GM12892 (cell line): ENCODE measurements at regions not wholly inside any gene's neighbourhood (a gene's known extent, or its start where the extent isn't known, plus 50 kb on each side); places are given as distances from the start of the nearest gene placed in this dataset.

Source experiments
- POLR2A ChIP-seq: IDR thresholded peaks from 2 replicates; pipeline ENCODE4 v1.6.1; 2011; ENCODE audit warnings: low read depth, low read length, control low read depth
- POLR2AphosphoS5 ChIP-seq: IDR thresholded peaks from 2 replicates; pipeline ENCODE4 v1.6.1; 2011; ENCODE audit warnings: low read depth, low read length, control low read depth
- TAF1 ChIP-seq: IDR thresholded peaks from 2 replicates; pipeline ENCODE4 v1.6.1; 2011; ENCODE audit warnings: low read depth, mild to moderate bottlenecking, control low read depth, low read length, borderline replicate concordance

DNA sequence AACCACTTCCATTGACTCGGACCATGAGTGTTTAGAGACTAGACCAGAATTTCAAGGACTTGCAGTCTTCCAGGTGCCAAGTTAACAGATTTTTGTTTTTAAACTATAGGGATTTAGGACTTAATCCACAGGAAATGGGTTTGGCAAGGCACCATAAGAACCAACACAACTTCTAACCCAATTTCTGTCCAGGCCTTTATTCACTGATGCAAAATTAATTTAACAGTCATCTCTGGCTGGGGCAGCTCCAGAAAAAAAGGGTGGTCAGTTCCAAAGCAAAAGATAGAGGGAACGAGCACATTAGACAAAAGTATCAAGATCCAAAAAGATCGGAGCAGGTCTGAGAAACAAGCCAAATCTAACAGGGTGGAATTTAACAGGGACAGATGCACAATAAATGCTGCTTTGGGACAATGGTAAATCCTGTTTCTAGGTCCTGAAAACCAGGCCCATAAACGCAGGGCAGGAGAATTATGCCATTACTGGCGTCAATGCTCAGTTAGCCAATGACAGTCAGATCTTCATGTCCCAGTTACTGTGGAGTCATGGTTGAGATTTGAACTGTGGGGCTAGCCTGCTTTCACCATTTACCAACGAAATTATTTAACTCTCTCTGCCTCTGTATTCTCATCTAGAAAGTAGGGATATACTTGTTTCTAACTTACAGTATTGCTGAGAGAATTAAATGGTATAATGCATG is 590.8 kb upstream of the BRINP1 start:
- TF ChIP-seq POLR2A (no peak), TAF1 (no peak), POLR2AphosphoS5 (no peak)
